Ovary (tissue), 7 donors: ENCODE measurements at regions not wholly inside any gene's neighbourhood (a gene's known extent, or its start where the extent isn't known, plus 50 kb on each side); places are given as distances from the start of the nearest gene placed in this dataset.

Source experiments
- DNase-seq, 5 donors: peaks; one replicate each; pipeline ENCODE4 v3.0.0-alpha.2; 2019 to 2020
- H3K27ac ChIP-seq, 2 donors: fragments of 200-600 bp; one replicate each; pipeline versions ENCODE4 v1.5.1 to v1.8.0; 2019 to 2022
- H3K27me3 ChIP-seq: fragments of 200-600 bp; one replicate; pipeline ENCODE4 v1.8.0; 2022
- H3K36me3 ChIP-seq: fragments of 200-600 bp; sonication (generic); one replicate; pipeline ENCODE4 v1.5.1; 2019
- H3K4me1 ChIP-seq: one replicate; pipeline ENCODE4 v1.8.1; 2013; ENCODE audit warnings: mild to moderate bottlenecking, moderate library complexity; ENCODE audit not compliant: insufficient read depth
- H3K4me3 ChIP-seq: fragments of 200-600 bp; sonication (generic); one replicate; pipeline ENCODE4 v1.5.1; 2017
- H3K9me3 ChIP-seq, 2 donors: fragments of 200-600 bp in 1 of 2; sonication (generic) in 1 of 2; one replicate each; pipeline versions ENCODE4 v1.5.1 to v1.8.1; 2013 to 2019; ENCODE audit warnings: mild to moderate bottlenecking in 1 of 2, moderate library complexity in 1 of 2
- CTCF ChIP-seq, 3 donors: fragments of 450-650 bp in 2 of 3; fragments of 200-600 bp in 1 of 3; IDR thresholded peaks; one replicate each; pipeline versions ENCODE4 v1.5.1 to v1.8.0; 2016 to 2022; ENCODE audit warnings: antibody characterized with exemption in 3 of 3, mild to moderate bottlenecking in 1 of 3
- EP300 ChIP-seq: sonication (generic); formaldehyde crosslinking; IDR thresholded peaks from one replicate; pipeline ENCODE4 v1.6.1; 2017; ENCODE audit warnings: antibody characterized with exemption
- POLR2A ChIP-seq: fragments of 450-650 bp; IDR thresholded peaks from one replicate; pipeline ENCODE4 v1.6.1; 2017; ENCODE audit warnings: antibody characterized with exemption, mild to moderate bottlenecking, moderate library complexity
- WGBS, 3 donors: extraction: QIAGEN DNeasy Blood & Tissue Kit in 1 of 3; methylation state at CpG; one replicate each; pipeline versions ENCODE4 v1.1.5 to v1.1.7; 2013 to 2017; 5-methylcytosine and 5-hydroxymethylcytosine counted together
- intact Hi-C, 4 donors: fragments of 100-400 bp; cut with DNase I; formaldehyde crosslinking; loops; one replicate each; pipeline versions ENCODE4 v1.11.0 to v1.15.1; 2022 to 2023
- donor health status: DM: no; HTN: no; CAD: no; lungs with moderate emphysema.
- donor health status: DM: no; HTN: no; CAD: no.
- donor health status: Bipolar disorder and iron deficiency.
- donor health status: DM: no; HTN: no; CAD: no.
- donor health status: DM: yes; HTN: yes; CAD: no.

GRCh38 chr4:187613089-187613839 is 382.3 kb upstream of the ZFP42 start:
- no peaks in the 10 kb centered on the region for H3K4me1 ChIP-seq
- TF ChIP-seq CTCF (IDR thresholded peaks at IDR 0.05) (no peak), EP300 (no peak), POLR2A (no peak)
- H3K9me3 ChIP-seq = no peaks in the 10 kb centered on the region
- DNase-seq = no peak
- H3K36me3 ChIP-seq = no peaks in the 10 kb centered on the region
- 93 to 95% (median 94%) methylated on average over 46 of the region's 46 CpGs for WGBS, 3 donors
- intact Hi-C loops = no loop called here
- H3K4me3 ChIP-seq = no peak overlapping the region
- H3K27me3 ChIP-seq = no peaks in the 10 kb centered on the region
- no peak overlapping the region for H3K27ac ChIP-seq

- no peak overlapping the region for H3K27ac ChIP-seq
- no peaks in the 10 kb centered on the region for H3K27me3 ChIP-seq
- no peak for DNase-seq
- no peak overlapping the region for H3K4me3 ChIP-seq
- intact Hi-C loops = no loop called here
- H3K9me3 ChIP-seq = no peaks in the 10 kb centered on the region
- WGBS, 3 donors = 73 to 83% (median 79%) methylated on average over 1 of the region's 1 CpG
- no peaks in the 10 kb centered on the region for H3K4me1 ChIP-seq
- H3K36me3 ChIP-seq = no peaks in the 10 kb centered on the region
- no peak for TF ChIP-seq CTCF (IDR thresholded peaks at IDR 0.05)
- TF ChIP-seq EP300 = no peak
- TF ChIP-seq POLR2A = no peak
These were observed 379.6 kb upstream of the ZFP42 start for GRCh38 chr4:187615972-187616371.

GRCh38 chr4:187617113-187617512 is 378.5 kb upstream of the ZFP42 start:
- 64 to 66% (median 64%) methylated on average over 1 of the region's 1 CpG for WGBS, 3 donors
- Histone ChIP-seq H3K4me1 (no peaks in the 10 kb centered on the region), H3K36me3 (no peaks in the 10 kb centered on the region), H3K4me3 (no peak overlapping the region), H3K27me3 (no peaks in the 10 kb centered on the region), H3K27ac (no peak overlapping the region), H3K9me3 (no peaks in the 10 kb centered on the region)
- TF ChIP-seq POLR2A (no peak), EP300 (no peak), CTCF (IDR thresholded peaks at IDR 0.05) (no peak)
- intact Hi-C loops = no loop called here
- DNase-seq = no peak

GRCh38 chr4:187618701-187619281 is 376.8 kb upstream of the ZFP42 start:
- Histone ChIP-seq H3K27ac (no peak overlapping the region), H3K9me3 (no peaks in the 10 kb centered on the region), H3K27me3 (no peaks in the 10 kb centered on the region), H3K36me3 (no peaks in the 10 kb centered on the region), H3K4me3 (no peak overlapping the region), H3K4me1 (no peaks in the 10 kb centered on the region)
- intact Hi-C loops = no loop called here
- DNase-seq = no peak
- 40 to 51% (median 49%) methylated on average over 2 of the region's 2 CpGs for WGBS, 3 donors
- TF ChIP-seq EP300 (no peak), CTCF (IDR thresholded peaks at IDR 0.05) (no peak), POLR2A (no peak)
